ENCODE measurements at regions not wholly inside any gene's neighbourhood (a gene's known extent, or its start where the extent isn't known, plus 50 kb on each side); places are given as distances from the start of the nearest gene placed in this dataset.

DNA sequence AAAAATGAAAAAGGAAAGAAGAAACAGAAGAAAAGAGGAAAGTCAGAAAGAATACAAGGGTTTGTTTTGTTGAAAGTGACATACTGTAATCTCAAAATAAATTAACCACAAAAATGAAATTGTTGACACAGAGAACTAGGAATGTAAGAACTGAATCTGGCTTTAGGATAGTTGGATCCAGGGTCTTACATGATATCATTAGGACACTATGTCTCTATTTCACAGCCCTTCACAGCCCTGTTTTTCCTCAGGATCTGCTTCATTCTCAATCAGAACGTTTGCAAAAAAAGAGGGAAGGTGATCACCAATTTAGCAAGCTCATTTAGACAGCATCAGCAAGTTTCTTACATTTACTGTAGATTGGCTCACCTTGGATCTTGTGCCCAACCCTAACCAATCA, 188.5 kb upstream of the NREP start:
- no peak overlapping the region for H3K4me3 ChIP-seq (ENCODE audit: low read length)
- whole genome bisulfite sequencing, 2 experiments (ENCODE audit: insufficient coverage in 1 of 2, insufficient read length in 1 of 2) = 87 to 100% methylated on average over 1 of the region's 1 CpG
- H3K27me3 ChIP-seq (ENCODE audit: control insufficient read depth, insufficient read depth, low read length, poor library complexity, severe bottlenecking) = no peaks in the 10 kb centered on the region
- no peaks in the 10 kb centered on the region for H3K36me3 ChIP-seq (ENCODE audit: control insufficient read depth, insufficient read depth, low read length)
- no peak overlapping the region for H3K27ac ChIP-seq (ENCODE audit: low read depth, low read length)
- Mint-ChIP-seq H3K36me3 (ENCODE audit: low read depth) (no peaks in the 10 kb centered on the region), H3K4me1 (no peaks in the 10 kb centered on the region), H3K27ac (no peak overlapping the region), H3K27me3 (ENCODE audit: insufficient read depth) (no peaks in the 10 kb centered on the region), H3K9me3 (no peaks in the 10 kb centered on the region), H3K4me3 (no peak overlapping the region)
- TF ChIP-seq CTCF (conservative IDR thresholded peaks at IDR 0.05) = no peak
- H3K4me1 ChIP-seq (ENCODE audit: control insufficient read depth, insufficient read depth, low read length) = no peaks in the 10 kb centered on the region
- no peak overlapping the region for H3K9ac ChIP-seq (ENCODE audit: extremely low read depth, low read length, poor library complexity, severe bottlenecking)
- DNase-seq = no peak
- no peaks in the 10 kb centered on the region for H3K9me3 ChIP-seq (ENCODE audit: control insufficient read depth, low read length)

DNA sequence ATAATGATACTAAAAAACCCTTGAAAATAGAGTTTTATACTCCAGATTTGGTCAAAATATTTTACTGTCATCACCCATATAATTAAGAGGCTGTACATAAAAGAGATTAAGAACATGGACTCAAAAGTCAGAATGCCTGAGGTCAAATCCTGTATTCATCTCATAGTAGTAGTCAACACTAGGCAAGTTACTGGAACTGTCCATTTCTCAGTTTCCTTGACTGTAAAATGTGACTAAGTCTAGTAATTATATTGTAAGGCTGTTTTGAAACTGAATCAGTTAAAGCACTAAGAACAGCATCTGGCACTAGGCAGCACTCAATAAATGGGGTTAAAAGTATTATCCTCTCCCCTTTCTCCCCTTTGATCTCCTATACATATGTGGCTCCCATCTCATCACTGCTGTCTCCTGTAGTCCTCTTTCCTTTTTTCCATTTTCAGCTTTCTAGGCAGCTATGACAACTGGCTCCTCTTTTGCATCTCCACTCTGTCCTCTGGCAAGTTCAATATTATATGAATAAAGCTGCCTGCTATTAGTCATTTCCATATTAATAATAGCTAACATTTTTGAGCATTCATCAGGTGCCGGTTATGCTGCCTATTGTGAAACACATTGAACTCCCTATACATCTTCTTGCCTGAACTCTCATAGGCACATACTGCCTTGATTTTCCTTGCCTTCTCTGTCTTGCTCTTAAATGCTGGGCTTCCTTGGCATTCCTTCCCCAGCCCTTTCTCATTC, 185.8 kb upstream of the NREP start:
- H3K4me1 Mint-ChIP-seq = no peaks in the 10 kb centered on the region
- H3K27me3 Mint-ChIP-seq (ENCODE audit: insufficient read depth) = no peaks in the 10 kb centered on the region
- Histone ChIP-seq H3K36me3 (ENCODE audit: control insufficient read depth, insufficient read depth, low read length) (no peaks in the 10 kb centered on the region), H3K27ac (ENCODE audit: low read depth, low read length) (no peak overlapping the region), H3K4me1 (ENCODE audit: control insufficient read depth, insufficient read depth, low read length) (peaks cover 2% of the 10 kb centered on the region), H3K9me3 (ENCODE audit: control insufficient read depth, low read length) (no peaks in the 10 kb centered on the region), H3K9ac (ENCODE audit: extremely low read depth, low read length, poor library complexity, severe bottlenecking) (no peak overlapping the region), H3K4me3 (ENCODE audit: low read length) (no peak overlapping the region), H3K27me3 (ENCODE audit: control insufficient read depth, insufficient read depth, low read length, poor library complexity, severe bottlenecking) (no peaks in the 10 kb centered on the region)
- H3K4me3 Mint-ChIP-seq = no peak overlapping the region
- H3K27ac Mint-ChIP-seq = no peak overlapping the region
- WGBS, 2 experiments (ENCODE audit: insufficient coverage in 1 of 2, insufficient read length in 1 of 2) = 94 to 100% methylated on average over 1 of the region's 1 CpG
- H3K9me3 Mint-ChIP-seq = no peaks in the 10 kb centered on the region
- no peak for TF ChIP-seq CTCF (conservative IDR thresholded peaks at IDR 0.05)
- no peak for DNase-seq
- H3K36me3 Mint-ChIP-seq (ENCODE audit: low read depth) = no peaks in the 10 kb centered on the region

GRCh38 chr5:111942201-111942600, 185.2 kb upstream of the NREP start:
- no peaks in the 10 kb centered on the region for H3K27me3 Mint-ChIP-seq (ENCODE audit: insufficient read depth)
- no peak overlapping the region for H3K27ac Mint-ChIP-seq
- H3K4me3 Mint-ChIP-seq = no peak overlapping the region
- H3K27me3 ChIP-seq (ENCODE audit: control insufficient read depth, insufficient read depth, low read length, poor library complexity, severe bottlenecking) = no peaks in the 10 kb centered on the region
- H3K4me1 Mint-ChIP-seq = no peaks in the 10 kb centered on the region
- no peak overlapping the region for H3K9ac ChIP-seq (ENCODE audit: extremely low read depth, low read length, poor library complexity, severe bottlenecking)
- H3K9me3 ChIP-seq (ENCODE audit: control insufficient read depth, low read length) = no peaks in the 10 kb centered on the region
- H3K4me1 ChIP-seq (ENCODE audit: control insufficient read depth, insufficient read depth, low read length) = peaks cover 2% of the 10 kb centered on the region
- TF ChIP-seq CTCF (conservative IDR thresholded peaks at IDR 0.05) = no peak
- 92 to 97% methylated on average over 3 to 4 of the region's 4 CpGs for WGBS, 2 experiments (ENCODE audit: insufficient coverage in 1 of 2, insufficient read length in 1 of 2)
- no peaks in the 10 kb centered on the region for H3K36me3 ChIP-seq (ENCODE audit: control insufficient read depth, insufficient read depth, low read length)
- H3K27ac ChIP-seq (ENCODE audit: low read depth, low read length) = no peak overlapping the region
- no peaks in the 10 kb centered on the region for H3K9me3 Mint-ChIP-seq
- H3K36me3 Mint-ChIP-seq (ENCODE audit: low read depth) = no peaks in the 10 kb centered on the region
- no peak overlapping the region for H3K4me3 ChIP-seq (ENCODE audit: low read length)
- no peak for DNase-seq
